ENCODE measurements at regions not wholly inside any gene's neighbourhood (a gene's known extent, or its start where the extent isn't known, plus 50 kb on each side); places are given as distances from the start of the nearest gene placed in this dataset.

DNA sequence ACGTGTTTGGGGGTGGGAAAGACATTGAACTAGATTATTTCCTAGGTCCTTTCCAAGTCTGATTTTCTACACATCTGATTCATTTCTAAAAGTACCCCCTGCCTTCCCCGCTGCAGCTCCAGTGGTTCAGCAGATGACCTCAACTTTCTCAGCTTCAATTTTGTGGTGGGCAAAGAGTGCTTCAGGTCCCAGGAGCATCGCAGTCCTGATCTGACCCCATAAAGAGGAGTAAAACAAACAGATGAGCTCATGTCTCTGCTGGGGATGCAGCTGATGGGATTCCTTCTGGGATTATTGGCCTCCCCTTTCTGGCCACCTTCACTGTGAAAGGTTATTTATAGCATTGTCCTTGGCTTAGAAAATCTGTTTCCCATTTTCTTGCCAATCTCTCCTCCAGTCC lies 337.0 kb upstream of the PLXNA2 start:
- intact Hi-C loops (cut with DNase I), result no loop called here
- ATAC-seq (no peak), DNase-seq (no peak)
- Histone ChIP-seq H3K27ac (no peak overlapping the region), H3K27me3 (no peaks in the 10 kb centered on the region), H3K9me3 (no peaks in the 10 kb centered on the region), H3K4me1 (no peaks in the 10 kb centered on the region), H3K36me3 (no peaks in the 10 kb centered on the region), H3K4me3 (no peak overlapping the region)
- TF ChIP-seq CTCF (IDR thresholded peaks at IDR 0.05), result no peak

DNA sequence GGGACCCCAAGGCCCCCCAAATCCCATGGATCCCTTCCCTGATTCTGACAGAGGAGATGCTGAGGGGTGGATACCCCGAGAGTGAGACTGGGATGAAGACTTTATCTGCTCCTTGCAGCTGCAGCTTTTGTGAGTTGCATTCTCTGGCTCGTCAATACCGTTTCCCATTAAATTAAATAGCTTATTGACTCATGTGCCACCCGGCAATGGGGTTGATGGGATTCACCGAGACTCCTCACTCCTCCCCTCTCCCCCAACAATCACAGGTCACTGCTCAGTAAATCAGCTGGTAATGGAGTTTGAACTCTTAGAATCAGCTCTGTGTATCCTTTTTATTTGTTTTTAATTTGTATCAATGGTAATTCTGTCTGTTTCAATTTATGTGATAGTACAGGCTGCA lies 337.5 kb upstream of the PLXNA2 start:
- Histone ChIP-seq H3K9me3 (no peaks in the 10 kb centered on the region), H3K27me3 (no peaks in the 10 kb centered on the region), H3K4me1 (no peaks in the 10 kb centered on the region), H3K4me3 (no peak overlapping the region), H3K36me3 (no peaks in the 10 kb centered on the region), H3K27ac (no peak overlapping the region)
- ATAC-seq (no peak), DNase-seq (no peak)
- intact Hi-C loops (cut with DNase I), result no loop called here
- TF ChIP-seq CTCF (IDR thresholded peaks at IDR 0.05), result no peak

- H3K4me3 ChIP-seq, result no peak overlapping the region
- ATAC-seq (no peak), DNase-seq (peak in 2 of 4 donors; percentile 45 to 63)
- H3K9me3 ChIP-seq, result no peaks in the 10 kb centered on the region
- no peaks in the 10 kb centered on the region for H3K4me1 ChIP-seq
- no peak for TF ChIP-seq CTCF (IDR thresholded peaks at IDR 0.05)
- no peaks in the 10 kb centered on the region for H3K36me3 ChIP-seq
- H3K27ac ChIP-seq, result no peak overlapping the region
- H3K27me3 ChIP-seq, result no peaks in the 10 kb centered on the region
- intact Hi-C loops (cut with DNase I), result no loop called here
Measured at GRCh38 chr1:208584167-208584755, 340.1 kb upstream of the PLXNA2 start.

- DNase-seq (no peak), ATAC-seq (no peak)
- H3K27ac ChIP-seq, result no peak overlapping the region
- H3K4me1 ChIP-seq, result no peaks in the 10 kb centered on the region
- intact Hi-C loops (cut with DNase I), result no loop called here
- peaks cover 0 to 6% of the 10 kb centered on the region in 2 donors for H3K27me3 ChIP-seq
- no peak for TF ChIP-seq CTCF (IDR thresholded peaks at IDR 0.05)
- no peaks in the 10 kb centered on the region for H3K9me3 ChIP-seq
- H3K36me3 ChIP-seq, result no peaks in the 10 kb centered on the region
- no peak overlapping the region for H3K4me3 ChIP-seq
Measured at GRCh38 chr1:208587110-208587509, 342.9 kb upstream of the PLXNA2 start.

- H3K4me1 ChIP-seq, result no peaks in the 10 kb centered on the region
- peaks cover 0 to 6% of the 10 kb centered on the region in 2 donors for H3K27me3 ChIP-seq
- no peak for TF ChIP-seq CTCF (IDR thresholded peaks at IDR 0.05)
- H3K9me3 ChIP-seq, result no peaks in the 10 kb centered on the region
- DNase-seq, result no peak
- no peaks in the 10 kb centered on the region for H3K36me3 ChIP-seq
- no peak overlapping the region for H3K27ac ChIP-seq
- intact Hi-C loops (cut with DNase I), result no loop called here
- ATAC-seq, result no peak
- no peak overlapping the region for H3K4me3 ChIP-seq
Measured at GRCh38 chr1:208593306-208594006, 349.3 kb upstream of the PLXNA2 start.

Measured in left lung (tissue), 4 donors.